Stimulated activated CD8-positive, alpha-beta memory T cell treated with anti-CD3 and anti-CD28 coated beads, Interleukin-15, amount 100 ng/mL, for 4 hours (primary cell): ENCODE measurements at regions not wholly inside any gene's neighbourhood (a gene's known extent, or its start where the extent isn't known, plus 50 kb on each side); places are given as distances from the start of the nearest gene placed in this dataset.
"Not testable (repeated sequence)": the region's sequence is repeated elsewhere in the genome, so short reads cannot be mapped to it uniquely, and the experiment has no call there.

ENCODE experiments used
- DNase-seq, 2 donors: peaks; one replicate each; pipeline ENCODE4 v3.0.0-alpha.2; 2020; ENCODE audit warnings: low read depth in 2 of 2

- no peak for DNase-seq
Measured at GRCh38 chr10:7069706-7070105, 341.1 kb downstream of the SFMBT2 start.

GRCh38 chr10:7056216-7056615, 354.6 kb downstream of the SFMBT2 start:
- no peak for DNase-seq

- no peak for DNase-seq
Measured at GRCh38 chr10:7054915-7055314, 355.9 kb downstream of the SFMBT2 start.

- no peak for DNase-seq
Measured at GRCh38 chr10:7053195-7053594, 357.6 kb downstream of the SFMBT2 start.

- not testable (repeated sequence) for DNase-seq
Measured at GRCh38 chr10:7050024-7050423, 360.8 kb downstream of the SFMBT2 start.

GRCh38 chr10:7048061-7048460, 362.8 kb downstream of the SFMBT2 start:
- DNase-seq: no peak

- no peak for DNase-seq
Measured at GRCh38 chr10:7046615-7047014, 364.2 kb downstream of the SFMBT2 start.

GRCh38 chr10:7045891-7046599, 364.8 kb downstream of the SFMBT2 start:
- DNase-seq: no peak

- no peak for DNase-seq
Measured at GRCh38 chr10:7043055-7043653, 367.7 kb downstream of the SFMBT2 start.

GRCh38 chr10:7042419-7043054, 368.3 kb downstream of the SFMBT2 start:
- DNase-seq: no peak

GRCh38 chr10:7042000-7042399, 368.8 kb downstream of the SFMBT2 start:
- DNase-seq: no peak

- DNase-seq: no peak
Measured at GRCh38 chr10:7040681-7041080, 370.2 kb downstream of the SFMBT2 start.

GRCh38 chr10:7039859-7040258, 371.0 kb downstream of the SFMBT2 start:
- DNase-seq: no peak

- no peak for DNase-seq
Measured at GRCh38 chr10:7038416-7038815, 372.4 kb downstream of the SFMBT2 start.

- DNase-seq: not testable (repeated sequence)
Measured at GRCh38 chr10:7037434-7037833, 373.4 kb downstream of the SFMBT2 start.

- no peak for DNase-seq
Measured at GRCh38 chr10:7036951-7037350, 373.9 kb downstream of the SFMBT2 start.

GRCh38 chr10:7035126-7035761, 375.6 kb downstream of the SFMBT2 start:
- peak; percentile 27 to 36 for DNase-seq

- DNase-seq: no peak
Measured at GRCh38 chr10:7033031-7033430, 377.8 kb downstream of the SFMBT2 start.

GRCh38 chr10:7030134-7030855, 380.5 kb downstream of the SFMBT2 start:
- DNase-seq: no peak

- DNase-seq: no peak
Measured at GRCh38 chr10:7029672-7030071, 381.2 kb downstream of the SFMBT2 start.

GRCh38 chr10:7028809-7029166, 382.0 kb downstream of the SFMBT2 start:
- no peak for DNase-seq
